IMR-90 (cell line): ENCODE measurements at regions not wholly inside any gene's neighbourhood (a gene's known extent, or its start where the extent isn't known, plus 50 kb on each side); places are given as distances from the start of the nearest gene placed in this dataset.

Source experiments
- CEBPB ChIP-seq: IDR thresholded peaks from 2 replicates; pipeline ENCODE4 v1.6.1; 2012; ENCODE audit warnings: low read depth, low read length, improper control_type of control experiment
- CTCF ChIP-seq: conservative IDR thresholded peaks from 2 replicates; pipeline ENCODE4 v1.5.1; 2012; ENCODE audit warnings: mild to moderate bottlenecking, low read depth, low read length, improper control_type of control experiment
- FOS ChIP-seq: fragments of 150-350 bp; IDR thresholded peaks from 2 replicates; pipeline ENCODE4 v1.6.1; 2016; ENCODE audit warnings: low read depth, low read length
- MXI1 ChIP-seq: IDR thresholded peaks from 2 replicates; pipeline ENCODE4 v1.6.1; 2012; ENCODE audit warnings: low read depth, mild to moderate bottlenecking, low read length, moderate library complexity, borderline replicate concordance
- POLR2A ChIP-seq: IDR thresholded peaks from 2 replicates; pipeline ENCODE4 v1.6.1; 2012; ENCODE audit warnings: mild to moderate bottlenecking, low read depth, low read length
- RAD21 ChIP-seq: IDR thresholded peaks from 2 replicates; pipeline ENCODE4 v1.6.1; 2012; ENCODE audit warnings: low read length, improper control_type of control experiment
- SMC3 ChIP-seq: fragments of 150-350 bp; IDR thresholded peaks from 2 replicates; pipeline ENCODE4 v1.6.1; 2016; ENCODE audit warnings: low read depth, mild to moderate bottlenecking, antibody characterized with exemption, low read length, moderate library complexity
- USF2 ChIP-seq: fragments of 150-350 bp; IDR thresholded peaks from 2 replicates; pipeline ENCODE4 v1.6.1; 2017; ENCODE audit warnings: mild to moderate bottlenecking, antibody characterized with exemption, low read length, low read depth

GRCh38 chrX:96379951-96380350 is 304.7 kb upstream of the DIAPH2 start:
- no peak for TF ChIP-seq POLR2A
- TF ChIP-seq MXI1, result no peak
- no peak for TF ChIP-seq CTCF
- no peak for TF ChIP-seq USF2
- TF ChIP-seq CEBPB, result no peak
- TF ChIP-seq SMC3, result no peak
- no peak for TF ChIP-seq FOS
- TF ChIP-seq RAD21, result no peak
